H9 (cell line): ENCODE measurements at regions not wholly inside any gene's neighbourhood (a gene's known extent, or its start where the extent isn't known, plus 50 kb on each side); places are given as distances from the start of the nearest gene placed in this dataset.

Source experiments
- DNase-seq: peaks from one replicate; pipeline ENCODE4 v3.0.0-alpha.2; 2017
- H2AFZ ChIP-seq: one replicate; pipeline ENCODE4 v1.6.1; 2013; ENCODE audit warnings: mild to moderate bottlenecking, low read length, control low read depth, moderate library complexity
- H2AK5ac ChIP-seq: 2 replicates; pipeline ENCODE4 v1.6.1; 2013; ENCODE audit warnings: low read length, control low read depth, mixed read lengths; ENCODE audit not compliant: insufficient read length
- H2BK120ac ChIP-seq: one replicate; pipeline ENCODE4 v1.6.1; 2013; ENCODE audit warnings: low read depth, mild to moderate bottlenecking, low read length, control low read depth, inconsistent platforms; ENCODE audit not compliant: poor library complexity, severe bottlenecking
- H2BK12ac ChIP-seq: 2 replicates; pipeline ENCODE4 v1.6.1; 2013; ENCODE audit warnings: low read length, control low read depth, mixed read lengths, low read depth; ENCODE audit not compliant: insufficient read length
- H2BK15ac ChIP-seq: 2 replicates; pipeline ENCODE4 v1.6.1; 2013; ENCODE audit warnings: low read depth, low read length, control low read depth
- H2BK20ac ChIP-seq: one replicate; pipeline ENCODE4 v1.6.1; 2013; ENCODE audit warnings: low read depth, mild to moderate bottlenecking, low read length, control low read depth, inconsistent platforms; ENCODE audit not compliant: poor library complexity, severe bottlenecking
- H2BK5ac ChIP-seq: 2 replicates; pipeline ENCODE4 v1.6.1; 2013; ENCODE audit warnings: low read length, control low read depth, mixed read lengths; ENCODE audit not compliant: insufficient read length
- H3K14ac ChIP-seq: 2 replicates; pipeline ENCODE4 v1.6.1; 2013; ENCODE audit warnings: low read length, control low read depth; ENCODE audit not compliant: insufficient read depth
- H3K18ac ChIP-seq: 2 replicates; pipeline ENCODE4 v1.6.1; 2013; ENCODE audit warnings: low read depth, mild to moderate bottlenecking, mixed read lengths, low read length, control low read depth; ENCODE audit not compliant: insufficient read length
- H3K23ac ChIP-seq: 2 replicates; pipeline ENCODE4 v1.6.1; 2013; ENCODE audit warnings: low read length, control low read depth, mixed read lengths, low read depth; ENCODE audit not compliant: insufficient read length
- H3K23me2 ChIP-seq: 2 replicates; pipeline ENCODE4 v1.6.1; 2013; ENCODE audit warnings: low read depth, mild to moderate bottlenecking, mixed read lengths, low read length, control low read depth; ENCODE audit not compliant: insufficient read length, poor library complexity, severe bottlenecking
- H3K27ac ChIP-seq: 2 replicates; pipeline ENCODE4 v1.5.1; 2013; ENCODE audit warnings: low read length, control low read depth, mixed read lengths, low read depth; ENCODE audit not compliant: insufficient read length
- H3K27me3 ChIP-seq: 2 replicates; pipeline ENCODE4 v1.6.1; 2013; ENCODE audit warnings: low read length, control low read depth, inconsistent platforms; ENCODE audit not compliant: insufficient read depth
- H3K4ac ChIP-seq: 2 replicates; pipeline ENCODE4 v1.6.1; 2013; ENCODE audit warnings: low read depth, mild to moderate bottlenecking, control low read depth, inconsistent platforms, low read length, moderate library complexity
- H3K4me1 ChIP-seq: 2 replicates; pipeline ENCODE4 v1.6.1; 2013; ENCODE audit warnings: low read length, control low read depth, inconsistent platforms; ENCODE audit not compliant: insufficient read depth
- H3K4me2 ChIP-seq: 2 replicates; pipeline ENCODE4 v1.6.1; 2013; ENCODE audit warnings: low read length, control low read depth, mixed read lengths; ENCODE audit not compliant: insufficient read length, insufficient read depth
- H3K56ac ChIP-seq: 2 replicates; pipeline ENCODE4 v1.6.1; 2013; ENCODE audit warnings: low read depth, mild to moderate bottlenecking, mixed read lengths, low read length, control low read depth; ENCODE audit not compliant: insufficient read length
- H3K79me1 ChIP-seq: 2 replicates; pipeline ENCODE4 v1.6.1; 2013; ENCODE audit warnings: low read depth, mild to moderate bottlenecking, moderate library complexity, low read length, control low read depth, inconsistent platforms; ENCODE audit not compliant: insufficient read depth, poor library complexity, severe bottlenecking
- H3K79me2 ChIP-seq: 2 replicates; pipeline ENCODE4 v1.6.1; 2013; ENCODE audit warnings: low read length, control low read depth, inconsistent platforms; ENCODE audit not compliant: insufficient read depth
- H3K9ac ChIP-seq: 2 replicates; pipeline ENCODE4 v1.6.1; 2013; ENCODE audit warnings: low read length, control low read depth, mixed read lengths; ENCODE audit not compliant: insufficient read length; ENCODE audit errors: extremely low read depth
- H3K9me3 ChIP-seq: one replicate; pipeline ENCODE4 v1.6.1; 2013; ENCODE audit warnings: low read depth, low read length, inconsistent platforms; ENCODE audit not compliant: control insufficient read depth
- H3T11ph ChIP-seq: one replicate; pipeline ENCODE4 v1.6.1; 2013; ENCODE audit warnings: mild to moderate bottlenecking, low read length, control low read depth, inconsistent platforms
- H4K20me1 ChIP-seq: one replicate; pipeline ENCODE4 v1.6.1; 2013; ENCODE audit not compliant: control insufficient read depth, insufficient read length, insufficient read depth
- H4K5ac ChIP-seq: 2 replicates; pipeline ENCODE4 v1.6.1; 2013; ENCODE audit warnings: low read depth, mild to moderate bottlenecking, mixed read lengths, low read length, control low read depth; ENCODE audit not compliant: insufficient read length
- H4K8ac ChIP-seq: replicated peaks from 2 replicates; pipeline ENCODE4 v1.6.1; 2013; ENCODE audit warnings: low read length, control low read depth, mixed read lengths, low read depth; ENCODE audit not compliant: insufficient read length
- H4K91ac ChIP-seq: 2 replicates; pipeline ENCODE4 v1.6.1; 2013; ENCODE audit warnings: low read depth, mild to moderate bottlenecking, moderate library complexity, mixed read lengths, low read length, control low read depth; ENCODE audit not compliant: insufficient read length
- H3K27ac Mint-ChIP-seq, 3 experiments: 2 replicates in 2 of 3; 3 replicates in 1 of 3; pipeline ENCODE4 v1.8.0; 2020 to 2021; ENCODE audit warnings: mixed read lengths in 3 of 3, mild to moderate bottlenecking in 1 of 3, moderate library complexity in 1 of 3
- H3K27me3 Mint-ChIP-seq: 2 replicates; pipeline ENCODE4 v1.8.0; 2021; ENCODE audit warnings: low read depth, mild to moderate bottlenecking, moderate library complexity, mixed read lengths
- H3K36me3 Mint-ChIP-seq, 3 experiments: 2 replicates in 2 of 3; 3 replicates in 1 of 3; pipeline ENCODE4 v1.8.0; 2020 to 2021; ENCODE audit warnings: low read depth in 3 of 3, mixed read lengths in 3 of 3; ENCODE audit not compliant: insufficient read depth in 1 of 3
- H3K4me1 Mint-ChIP-seq, 2 experiments: 2 replicates each; pipeline ENCODE4 v1.8.0; 2020; ENCODE audit warnings: mixed read lengths in 2 of 2
- H3K4me3 Mint-ChIP-seq, 2 experiments: 2 replicates in 1 of 2; 3 replicates in 1 of 2; pipeline ENCODE4 v1.8.0; 2020 to 2021; ENCODE audit warnings: mild to moderate bottlenecking in 2 of 2, mixed read lengths in 2 of 2, moderate library complexity in 1 of 2
- H3K9me3 Mint-ChIP-seq, 2 experiments: 2 replicates in 1 of 2; 3 replicates in 1 of 2; pipeline ENCODE4 v1.8.0; 2020; ENCODE audit warnings: mild to moderate bottlenecking in 2 of 2, mixed read lengths in 2 of 2, moderate library complexity in 1 of 2
- CTCF ChIP-seq: fragments of 200-600 bp; sonication (generic); conservative IDR thresholded peaks from 3 replicates; pipeline ENCODE4 v1.8.0; 2021; ENCODE audit warnings: antibody characterized with exemption, mild to moderate bottlenecking
- WGBS: extraction: QIAGEN DNeasy Blood & Tissue Kit; methylation state at CpG from one replicate; pipeline ENCODE4 v1.1.7; 2013; ENCODE audit warnings: missing lambda C conversion rate, low lambda C conversion rate, mixed read lengths; ENCODE audit not compliant: insufficient read length; ENCODE audit errors: extremely low coverage; 5-methylcytosine and 5-hydroxymethylcytosine counted together

GRCh38 chr7:79833616-79834015 is 301.0 kb upstream of the GNAI1 start:
- Histone ChIP-seq H2BK12ac (no peak overlapping the region), H3K27ac (no peak overlapping the region), H2BK5ac (no peak overlapping the region), H4K5ac (no peak overlapping the region), H3K18ac (no peak overlapping the region), H3K56ac (no peak overlapping the region), H3K9ac (no peak overlapping the region), H4K91ac (no peak overlapping the region), H4K20me1 (no peaks in the 10 kb centered on the region), H3K23ac (no peak overlapping the region), H3K9me3 (no peaks in the 10 kb centered on the region), H2BK15ac (no peak overlapping the region), H3K4me2 (no peak overlapping the region), H2BK20ac (no peak overlapping the region), H3K4ac (no peak overlapping the region), H3K79me2 (no peaks in the 10 kb centered on the region), H2AFZ (no peak overlapping the region), H3T11ph (no peak overlapping the region), H3K14ac (no peak overlapping the region), H2BK120ac (no peak overlapping the region), H3K4me1 (no peaks in the 10 kb centered on the region), H4K8ac (no peak overlapping the region), H3K79me1 (no peaks in the 10 kb centered on the region), H3K23me2 (no peaks in the 10 kb centered on the region), H2AK5ac (no peak overlapping the region), H3K27me3 (no peaks in the 10 kb centered on the region)
- WGBS, result no CpG with 5 or more reads among the region's 1 CpG
- H3K9me3 Mint-ChIP-seq, result no peaks in the 10 kb centered on the region
- H3K4me3 Mint-ChIP-seq, result no peak overlapping the region
- no peaks in the 10 kb centered on the region for H3K36me3 Mint-ChIP-seq
- no peaks in the 10 kb centered on the region for H3K4me1 Mint-ChIP-seq
- H3K27me3 Mint-ChIP-seq, result no peaks in the 10 kb centered on the region
- no peak for TF ChIP-seq CTCF
- H3K27ac Mint-ChIP-seq, result no peak overlapping the region
- no peak for DNase-seq
